ENCODE measurements at regions not wholly inside any gene's neighbourhood (a gene's known extent, or its start where the extent isn't known, plus 50 kb on each side); places are given as distances from the start of the nearest gene placed in this dataset.

GRCh38 chr11:42397483-42397882, 914.3 kb upstream of the API5 start:
- H3K27ac ChIP-seq (ENCODE audit: insufficient read depth, low read depth, low read length), result no peak overlapping the region
- POLR2A ChIA-PET, result no interaction called here
- BruUV-seq (replicated peaks), result no TSS peak

More at GRCh38 chr11:42397483-42397882, 914.3 kb upstream of the API5 start:
- Histone ChIP-seq H3K4me3 (replicated peaks in 1 of 3; ENCODE audit: insufficient read depth in 1 of 3, low read depth in 1 of 3, low read length in 3 of 3) (no peak overlapping the region), H3K9ac (replicated peaks; ENCODE audit: extremely low read depth, insufficient read depth, low read length) (no peak overlapping the region), H3K4me1 (ENCODE audit: control insufficient read depth, extremely low read depth, insufficient read depth, low read length) (no peaks in the 10 kb centered on the region), H2AFZ (ENCODE audit: low read depth, low read length) (no peak overlapping the region), H3K79me2 (ENCODE audit: control insufficient read depth, insufficient read depth, low read length) (no peaks in the 10 kb centered on the region), H3K36me3 (ENCODE audit: control insufficient read depth in 2 of 2, extremely low read depth in 1 of 2, insufficient read depth in 2 of 2, low read length in 2 of 2) (no peaks in the 10 kb centered on the region), H3K9me1 (replicated peaks; ENCODE audit: control insufficient read depth, extremely low read depth, insufficient read depth, low read length) (no peaks in the 10 kb centered on the region), H3K4me2 (ENCODE audit: insufficient read depth, low read length) (no peak overlapping the region), H3K27me3 (ENCODE audit: control insufficient read depth in 2 of 2, insufficient read depth in 2 of 2, low read length in 2 of 2) (no peaks in the 10 kb centered on the region), H3K9me3 (replicated peaks; ENCODE audit: control insufficient read depth, insufficient read depth, low read length) (no peaks in the 10 kb centered on the region), H4K20me1 (replicated peaks; ENCODE audit: control insufficient read depth, extremely low read depth, insufficient read depth, low read length) (no peaks in the 10 kb centered on the region)
- DNase-seq (ENCODE audit: low read depth, low spot score) (no peak), FAIRE-seq (no peak)
- dilution Hi-C loops (cut with MboI; ENCODE audit: extremely low pct_ligation_motif_present, low sequenced_read_pairs) (no loop called here), intact Hi-C loops (cut with micrococcal nuclease) (no loop called here)
- CTCF ChIA-PET, result no interaction called here
- TF ChIP-seq POLR2AphosphoS5 (IDR thresholded peaks at IDR 0.05; ENCODE audit: insufficient read depth, low read depth, low read length) (no peak), CTCF (IDR thresholded peaks at IDR 0.05; ENCODE audit: extremely low read depth in 1 of 2, insufficient read depth in 1 of 2, low read depth in 1 of 2, low read length in 2 of 2) (no peak), MYC (IDR thresholded peaks at IDR 0.05; ENCODE audit: low read depth, low read length) (no peak), EZH2 (IDR thresholded peaks at IDR 0.05; ENCODE audit: borderline replicate concordance, low read depth, low read length, severe bottlenecking) (no peak), JUN (IDR thresholded peaks at IDR 0.05; ENCODE audit: borderline replicate concordance, insufficient read depth, insufficient read length, low read depth) (no peak), POLR2A (IDR thresholded peaks at IDR 0.05; ENCODE audit: low read depth, low read length) (no peak), GATA2 (IDR thresholded peaks at IDR 0.05; ENCODE audit: insufficient read depth, insufficient read length, low read depth, low read length) (no peak), MAX (IDR thresholded peaks at IDR 0.05; ENCODE audit: insufficient read depth, insufficient read length) (no peak), FOS (IDR thresholded peaks at IDR 0.05; ENCODE audit: borderline replicate concordance, insufficient read depth, low read length) (no peak)

All from endothelial cell of umbilical vein (primary cell).